GM21381 (cell line): ENCODE measurements at regions not wholly inside any gene's neighbourhood (a gene's known extent, or its start where the extent isn't known, plus 50 kb on each side); places are given as distances from the start of the nearest gene placed in this dataset.
"Not testable (repeated sequence)": the region's sequence is repeated elsewhere in the genome, so short reads cannot be mapped to it uniquely, and the experiment has no call there.

Experiments
- ATAC-seq: cut with Tn5 transposase; IDR thresholded peaks from one replicate; pipeline ENCODE4 v1.9.1; 2021; ENCODE audit warnings: mild to moderate bottlenecking, moderate library complexity; ENCODE audit not compliant: unreplicated experiment

DNA sequence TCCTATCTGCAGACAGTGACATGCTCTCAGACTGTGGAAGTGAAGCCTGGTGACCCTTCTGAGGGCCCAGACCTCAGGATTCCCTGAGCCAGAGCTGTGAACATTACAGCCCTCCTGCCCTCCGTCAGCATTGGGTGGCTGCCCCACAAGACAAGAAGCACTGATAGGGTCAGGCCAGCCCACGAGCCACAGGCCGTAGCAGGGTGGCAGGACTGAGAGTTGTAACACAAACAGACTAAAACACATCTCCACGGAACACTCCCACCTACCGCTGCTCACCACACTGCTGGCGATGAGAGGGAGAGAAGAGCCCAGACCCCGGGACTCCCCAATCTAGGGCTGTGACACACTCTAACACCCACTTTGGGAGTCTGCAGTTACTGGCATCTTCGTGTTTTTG, 264.8 kb upstream of the FSIP2 start:
- no peak for ATAC-seq

DNA sequence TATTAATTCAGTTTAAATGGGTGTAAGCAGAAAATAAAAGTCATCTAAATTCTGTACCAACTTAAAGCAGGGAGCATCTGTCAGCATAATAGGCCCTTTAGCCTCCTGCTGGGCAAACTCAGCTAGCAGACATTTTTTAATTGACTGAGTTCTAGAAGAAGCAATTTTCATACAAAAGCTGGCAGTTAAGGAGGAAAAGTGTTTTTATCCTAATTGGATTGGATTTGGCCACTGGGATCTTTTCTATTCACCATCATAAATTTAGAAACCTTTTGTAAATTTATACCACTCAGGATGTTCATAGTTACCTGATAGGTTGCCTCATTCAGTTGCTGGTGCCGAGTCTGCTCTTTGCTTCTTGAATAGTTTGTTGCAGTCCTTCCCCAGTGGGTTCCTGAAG, 262.7 kb upstream of the FSIP2 start:
- ATAC-seq: no peak

DNA sequence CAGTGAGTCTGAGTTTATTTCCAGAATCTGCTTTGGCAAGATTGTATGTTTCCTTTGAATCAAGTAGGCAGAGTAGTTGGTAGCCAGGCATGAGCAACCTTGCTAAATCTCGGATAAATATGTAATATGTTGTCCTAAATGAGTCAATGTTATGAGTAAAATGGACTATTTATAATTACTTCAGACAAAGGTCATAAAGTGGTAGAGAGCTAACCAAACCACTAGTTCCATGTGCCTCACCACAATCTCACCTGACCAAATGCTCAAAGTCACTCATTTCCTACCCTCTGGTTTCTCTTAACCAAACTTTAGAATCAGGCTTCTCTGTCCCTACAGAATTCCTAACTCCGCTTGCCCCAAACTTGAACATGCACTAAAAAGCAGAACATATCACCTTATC, 261.2 kb upstream of the FSIP2 start:
- no peak for ATAC-seq

DNA sequence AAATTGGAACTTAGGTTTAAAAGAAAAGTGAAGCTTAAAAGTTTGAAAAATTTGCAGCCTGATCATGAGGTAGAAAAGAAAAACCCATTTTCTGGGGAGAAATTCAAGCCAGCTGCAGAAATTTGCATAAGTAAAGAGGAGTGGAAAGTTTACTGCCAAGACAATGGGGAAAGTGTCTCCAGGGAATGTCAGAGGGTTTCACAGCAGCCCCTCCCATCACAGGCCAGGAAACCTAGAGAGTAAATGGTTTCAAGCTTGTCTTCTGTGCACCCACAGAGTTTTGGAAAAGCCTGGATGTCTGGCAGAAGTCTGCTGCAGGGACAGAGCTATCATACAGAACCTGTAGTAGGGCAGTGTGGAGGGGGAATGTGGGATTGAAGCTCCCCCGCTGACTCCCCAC, 254.0 kb upstream of the FSIP2 start:
- ATAC-seq: no peak

DNA sequence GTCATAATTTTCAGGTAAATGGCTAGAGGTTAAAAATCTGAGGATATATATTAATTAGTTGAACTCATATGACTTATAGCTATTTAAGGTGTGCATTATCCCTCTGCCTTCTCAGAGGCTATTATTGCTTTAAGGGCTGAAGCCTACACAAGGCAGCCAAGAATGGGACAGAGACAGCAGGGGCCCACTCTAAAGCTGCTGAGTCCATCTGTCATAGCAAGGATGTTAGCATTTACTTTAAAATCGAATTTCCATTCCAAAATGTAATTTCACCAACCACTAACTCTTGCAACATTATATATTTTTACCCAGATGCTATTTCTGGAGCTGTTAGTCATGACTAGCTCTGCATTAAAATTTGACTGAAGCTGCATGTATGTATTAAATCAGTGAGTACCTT, 236.3 kb upstream of the FSIP2 start:
- ATAC-seq: no peak

- ATAC-seq: no peak
These were observed 230.9 kb upstream of the FSIP2 start for GRCh38 chr2:185507719-185508118.

DNA sequence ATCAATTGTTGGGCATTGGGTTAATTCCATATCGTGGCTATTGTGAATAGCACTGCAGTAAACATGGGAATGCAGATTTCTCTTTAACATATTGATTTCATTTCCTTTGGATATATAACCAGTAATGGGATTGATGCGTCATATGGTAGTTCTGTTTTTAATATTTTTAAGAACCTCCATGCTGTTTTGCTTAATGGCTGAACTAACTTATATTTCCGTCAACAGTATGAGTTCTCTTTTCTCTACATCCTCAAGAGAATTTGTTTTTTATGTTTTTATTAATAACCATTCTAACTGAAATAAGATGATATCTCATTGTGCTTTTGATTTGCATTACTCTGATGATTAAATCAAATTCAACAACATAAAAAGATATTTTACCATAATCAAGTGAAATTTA, 228.5 kb upstream of the FSIP2 start:
- no peak for ATAC-seq

- ATAC-seq: no peak
These were observed 226.7 kb upstream of the FSIP2 start for GRCh38 chr2:185511925-185512324.

DNA sequence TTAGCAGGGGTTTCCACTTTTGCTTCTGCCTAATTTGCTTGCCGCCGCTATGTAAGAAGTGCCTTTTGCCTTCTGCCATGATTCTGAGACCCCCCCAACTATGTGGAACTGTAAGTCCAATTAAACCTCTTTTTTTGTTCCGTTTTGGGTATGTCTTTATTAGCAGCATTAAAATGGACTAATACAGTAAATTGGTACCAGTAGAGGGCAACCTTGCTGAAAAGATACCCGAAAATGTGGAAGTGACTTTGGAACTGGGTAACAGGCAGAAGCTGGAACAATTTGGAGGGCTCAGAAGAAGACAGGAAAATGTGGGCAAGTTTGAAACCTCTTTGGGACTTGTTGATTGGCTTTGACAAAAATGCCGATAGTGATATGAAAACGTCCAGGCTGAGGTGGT, 216.1 kb upstream of the FSIP2 start:
- ATAC-seq: no peak

DNA sequence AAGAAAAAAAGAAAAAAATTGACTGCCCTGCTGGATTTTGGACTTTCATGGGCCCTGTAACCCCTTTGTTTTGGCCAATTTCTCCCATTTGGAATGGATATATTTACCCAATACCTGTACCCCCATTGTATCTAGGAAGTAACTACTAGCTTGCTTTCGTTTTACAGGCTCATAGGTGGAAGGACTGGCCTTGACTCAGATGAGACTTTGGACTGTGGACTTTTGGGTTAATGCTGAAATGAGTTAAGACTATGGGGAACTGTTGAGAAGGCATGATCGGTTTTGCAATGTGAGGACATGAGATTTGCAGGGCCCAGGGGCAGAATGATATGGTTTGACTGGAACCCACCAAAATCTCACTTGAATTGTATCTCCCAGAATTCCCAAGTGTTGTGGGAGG, 214.4 kb upstream of the FSIP2 start:
- not testable (repeated sequence) for ATAC-seq

- ATAC-seq: no peak
These were observed 212.4 kb upstream of the FSIP2 start for GRCh38 chr2:185526161-185526560.

DNA sequence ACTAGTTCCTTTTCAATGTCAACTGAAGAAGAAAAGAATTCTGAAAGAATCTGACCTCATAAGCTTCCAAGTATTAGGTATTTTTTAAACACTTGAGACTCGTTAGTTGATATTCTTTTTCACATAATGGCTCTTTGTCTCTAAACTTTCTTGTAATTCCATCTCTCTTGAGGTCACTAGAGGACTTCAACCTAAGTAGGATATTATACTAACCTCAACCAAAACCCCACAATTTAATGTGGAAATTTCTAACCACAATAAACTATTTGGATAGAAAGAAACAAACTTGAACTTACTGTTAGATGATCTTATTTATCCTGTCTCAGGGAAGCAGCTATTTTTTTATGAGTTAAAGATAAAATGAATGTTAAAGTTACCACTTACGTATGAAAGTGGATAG, 206.9 kb upstream of the FSIP2 start:
- ATAC-seq: no peak

DNA sequence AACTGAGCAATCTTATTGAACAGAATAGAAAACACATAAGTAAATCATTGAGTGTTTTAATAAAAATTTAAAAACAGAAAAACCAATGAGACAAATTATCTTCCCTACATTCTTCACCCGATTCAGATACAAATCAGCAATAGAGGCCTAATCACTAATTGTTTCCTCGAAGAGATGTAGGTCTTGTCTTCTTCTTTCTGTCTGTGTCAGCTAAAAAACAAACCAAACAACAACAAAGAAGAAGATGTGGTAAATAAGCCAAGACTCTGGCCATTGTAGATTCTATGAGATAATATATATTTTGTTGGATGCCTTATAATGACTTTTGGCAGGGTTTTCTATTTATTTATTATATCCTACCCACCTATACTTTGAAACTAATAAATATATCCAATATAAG, 200.9 kb upstream of the FSIP2 start:
- no peak for ATAC-seq

DNA sequence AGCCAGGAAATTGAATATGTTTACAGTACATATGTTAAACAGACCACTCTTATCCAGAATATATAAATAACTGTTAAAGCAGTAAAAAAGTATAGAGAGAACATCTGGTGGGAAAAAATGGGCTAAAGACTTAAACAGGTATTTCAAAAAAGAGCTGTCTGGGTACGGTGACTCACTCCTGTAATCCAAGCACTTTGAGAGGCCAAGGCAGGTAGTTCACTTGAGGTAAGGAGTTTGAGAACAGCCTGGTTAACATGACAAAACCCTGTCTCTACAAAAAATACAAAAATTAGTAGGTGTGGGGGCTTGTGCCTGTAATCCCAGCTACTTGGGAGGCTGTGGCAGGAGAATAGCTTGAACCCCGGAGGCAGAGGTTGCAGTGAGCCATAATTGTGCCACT, 171.4 kb upstream of the FSIP2 start:
- no peak for ATAC-seq

- ATAC-seq: no peak
These were observed 170.7 kb upstream of the FSIP2 start for GRCh38 chr2:185567940-185568339.

- no peak for ATAC-seq
These were observed 160.3 kb upstream of the FSIP2 start for GRCh38 chr2:185578322-185578721.

- ATAC-seq: no peak
These were observed 155.4 kb upstream of the FSIP2 start for GRCh38 chr2:185583058-185583816.

DNA sequence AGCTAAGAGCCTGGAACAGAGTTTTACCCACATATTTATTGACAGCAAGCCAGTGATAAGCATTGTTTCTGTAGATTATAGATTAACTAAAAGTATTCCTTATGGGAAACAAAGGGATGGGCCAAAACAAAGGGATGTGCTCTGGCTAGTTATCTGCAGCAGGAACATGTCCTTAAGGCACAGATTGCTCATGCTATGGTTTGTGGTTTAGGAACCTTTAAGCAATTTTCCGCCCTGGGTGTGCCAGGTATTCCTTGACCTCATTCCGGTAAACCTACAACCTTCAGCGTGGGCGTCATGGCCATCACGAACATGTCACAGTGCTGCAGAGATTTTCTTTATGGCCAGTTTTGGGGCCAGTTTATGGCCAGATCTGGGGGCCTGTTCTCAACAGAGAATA, 153.4 kb upstream of the FSIP2 start:
- ATAC-seq: not testable (repeated sequence)

DNA sequence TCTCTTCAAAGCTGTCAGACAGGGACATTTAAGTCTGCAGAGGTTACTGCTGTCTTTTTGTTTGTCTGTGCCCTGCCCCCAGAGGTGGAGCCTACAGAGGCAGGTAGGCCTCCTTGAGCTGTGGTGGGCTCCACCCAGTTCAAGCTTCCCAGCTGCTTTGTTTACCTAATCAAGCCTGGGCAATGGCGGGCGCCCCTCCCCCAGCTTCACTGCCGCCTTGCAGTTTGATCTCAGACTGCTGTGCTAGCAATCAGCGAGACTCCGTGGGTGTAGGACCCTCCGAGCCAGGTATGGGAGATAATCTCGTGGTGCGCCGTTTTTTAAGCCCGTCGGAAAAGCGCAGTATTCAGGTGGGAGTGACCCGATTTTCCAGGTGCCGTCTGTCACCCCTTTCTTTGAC, 147.3 kb upstream of the FSIP2 start:
- ATAC-seq: not testable (repeated sequence)

DNA sequence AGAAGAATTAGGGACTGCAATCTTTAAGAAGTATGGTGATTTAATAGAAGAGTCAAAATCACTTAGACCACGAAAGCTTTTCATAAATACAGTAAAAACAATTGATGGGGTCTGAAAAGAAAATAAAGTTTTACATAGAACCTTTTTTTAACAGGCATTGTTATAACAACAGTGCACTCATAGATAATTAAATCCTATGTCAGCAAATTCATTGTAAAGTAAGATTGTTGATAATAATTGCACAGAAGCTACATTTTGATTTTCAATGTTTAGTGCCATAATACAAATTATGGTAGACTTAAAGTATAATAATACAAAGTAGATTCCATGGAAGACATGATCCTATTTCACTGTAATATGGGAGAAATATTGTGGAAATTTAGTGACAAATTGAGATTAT, 130.7 kb upstream of the FSIP2 start:
- ATAC-seq: no peak

DNA sequence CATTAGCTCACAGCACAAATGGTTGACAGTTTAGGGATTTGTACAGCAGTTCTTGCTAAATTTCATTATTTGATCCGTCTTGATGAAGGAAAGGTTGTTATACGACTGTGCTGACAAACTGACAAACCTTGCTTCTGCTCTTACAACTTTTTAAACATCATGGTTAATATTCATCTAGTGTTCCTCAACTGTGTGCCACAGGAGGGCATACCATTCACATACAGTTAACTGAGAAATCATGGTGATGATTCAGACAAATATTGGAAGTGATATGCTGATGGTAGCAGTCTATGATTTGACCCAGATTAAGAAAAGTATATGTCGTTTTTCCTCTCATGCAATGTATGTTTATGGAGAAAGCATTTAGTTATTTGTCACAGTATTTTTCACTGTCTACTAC, 129.8 kb upstream of the FSIP2 start:
- no peak for ATAC-seq

DNA sequence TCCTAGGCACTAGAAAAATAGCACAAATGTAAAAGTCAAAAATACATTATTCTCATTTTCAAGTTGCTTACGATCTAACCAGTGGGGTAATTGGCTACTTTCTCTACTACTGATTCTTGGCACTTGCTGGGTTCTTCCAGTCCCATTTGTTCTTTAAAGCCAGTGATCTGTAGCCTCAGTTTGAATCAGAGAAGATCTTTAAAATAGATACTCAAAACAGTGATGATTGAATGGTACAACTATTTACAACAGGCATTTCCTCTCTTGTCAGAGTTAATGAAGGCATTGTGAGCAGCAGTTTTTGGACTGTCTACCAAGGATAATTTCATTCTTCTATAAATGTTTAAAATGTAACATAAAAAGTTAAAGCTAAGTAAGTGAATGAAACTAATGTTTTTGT, 128.3 kb upstream of the FSIP2 start:
- no peak for ATAC-seq

DNA sequence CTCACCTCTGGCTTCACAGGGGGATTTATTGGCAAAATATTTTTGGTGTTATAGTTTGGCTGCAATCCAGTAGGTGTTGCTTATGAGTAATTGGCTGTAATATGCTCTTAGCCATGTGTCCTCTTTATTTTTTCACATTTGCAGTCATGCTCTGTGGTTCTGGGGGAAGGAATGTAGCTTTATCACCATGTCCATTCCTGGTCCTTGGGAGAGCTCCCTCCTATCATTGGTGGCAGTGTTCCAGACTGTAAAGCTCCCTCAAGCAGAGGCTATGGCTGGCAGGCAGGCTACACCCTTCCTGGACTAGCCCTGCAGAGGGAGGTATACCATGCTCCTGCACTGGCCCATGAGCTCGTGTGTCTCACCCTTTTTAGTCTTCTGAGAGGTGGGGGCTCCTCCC, 120.0 kb upstream of the FSIP2 start:
- ATAC-seq: no peak
